EH (cell line): ENCODE measurements at regions not wholly inside any gene's neighbourhood (a gene's known extent, or its start where the extent isn't known, plus 50 kb on each side); places are given as distances from the start of the nearest gene placed in this dataset.

Experiments
- DNase-seq: peaks from one replicate; pipeline ENCODE4 v3.0.0-alpha.2; 2015; ENCODE audit warnings: low read depth

DNA sequence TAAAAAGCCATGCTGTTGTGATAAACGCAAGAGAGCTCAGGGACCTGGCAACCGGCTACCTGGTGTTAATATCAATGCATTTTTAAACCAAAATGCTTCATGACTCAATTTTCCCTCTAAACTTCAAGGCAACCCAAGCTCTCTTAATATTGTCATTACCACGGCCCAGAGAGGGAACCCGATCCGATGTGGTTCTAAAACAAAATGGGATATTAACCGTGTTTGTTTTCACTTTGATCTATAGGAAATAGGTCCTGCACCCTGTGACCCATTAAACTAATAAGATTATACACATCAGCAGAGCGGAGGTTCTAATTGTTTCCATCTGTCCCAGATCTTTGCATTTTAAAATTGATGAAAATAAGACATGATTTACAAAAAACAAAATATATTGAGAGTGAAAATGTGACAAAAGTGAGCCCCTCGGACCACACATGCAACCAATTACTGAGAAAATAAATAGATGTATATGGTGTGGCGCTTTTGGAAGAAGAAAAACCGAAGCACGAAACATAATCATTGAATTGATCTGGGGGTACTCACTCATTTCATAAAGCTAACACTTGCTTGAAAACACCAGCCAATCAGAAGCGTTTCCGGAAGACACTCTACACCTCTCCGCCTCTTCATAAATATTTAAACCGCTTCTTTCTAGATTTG lies 290.3 kb upstream of the NFE2L3 start:
- no peak for DNase-seq

DNA sequence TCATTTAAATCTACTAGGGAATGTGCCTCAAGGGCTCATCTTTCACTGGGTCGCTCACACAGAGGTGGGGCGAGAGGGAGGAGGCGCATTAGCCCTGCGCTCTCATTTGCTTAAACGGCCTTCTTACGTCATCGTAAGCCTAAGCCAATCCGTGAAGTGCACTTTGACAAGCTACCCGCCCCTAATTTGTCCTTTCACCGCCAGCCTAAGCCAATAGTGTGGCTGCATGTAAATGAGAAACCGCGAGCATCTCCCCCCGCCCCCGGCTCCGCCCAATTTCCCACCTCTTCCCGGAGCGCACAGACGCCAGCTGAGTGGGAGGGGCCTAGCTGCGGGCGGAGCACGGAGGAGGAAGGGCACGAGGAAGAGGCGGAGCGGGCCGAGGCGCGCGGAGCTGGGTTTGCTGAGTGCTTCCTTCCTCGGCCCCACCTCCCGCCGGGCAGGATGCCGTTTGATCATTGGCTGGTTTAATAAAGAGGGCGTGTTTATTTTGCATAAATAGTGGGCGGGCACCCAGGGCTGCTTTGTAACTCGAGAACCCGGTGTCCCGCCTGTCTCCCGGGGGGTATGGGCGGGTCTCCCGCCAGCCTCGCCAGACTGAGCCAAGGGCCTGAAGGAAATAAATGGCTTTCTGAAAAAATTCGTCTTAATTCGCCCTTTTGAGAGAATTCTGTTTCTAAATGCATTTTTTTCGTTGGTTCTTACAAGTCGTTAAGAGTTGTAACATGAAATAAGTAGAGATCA lies 289.6 kb upstream of the NFE2L3 start:
- DNase-seq, result peak; percentile 100

DNA sequence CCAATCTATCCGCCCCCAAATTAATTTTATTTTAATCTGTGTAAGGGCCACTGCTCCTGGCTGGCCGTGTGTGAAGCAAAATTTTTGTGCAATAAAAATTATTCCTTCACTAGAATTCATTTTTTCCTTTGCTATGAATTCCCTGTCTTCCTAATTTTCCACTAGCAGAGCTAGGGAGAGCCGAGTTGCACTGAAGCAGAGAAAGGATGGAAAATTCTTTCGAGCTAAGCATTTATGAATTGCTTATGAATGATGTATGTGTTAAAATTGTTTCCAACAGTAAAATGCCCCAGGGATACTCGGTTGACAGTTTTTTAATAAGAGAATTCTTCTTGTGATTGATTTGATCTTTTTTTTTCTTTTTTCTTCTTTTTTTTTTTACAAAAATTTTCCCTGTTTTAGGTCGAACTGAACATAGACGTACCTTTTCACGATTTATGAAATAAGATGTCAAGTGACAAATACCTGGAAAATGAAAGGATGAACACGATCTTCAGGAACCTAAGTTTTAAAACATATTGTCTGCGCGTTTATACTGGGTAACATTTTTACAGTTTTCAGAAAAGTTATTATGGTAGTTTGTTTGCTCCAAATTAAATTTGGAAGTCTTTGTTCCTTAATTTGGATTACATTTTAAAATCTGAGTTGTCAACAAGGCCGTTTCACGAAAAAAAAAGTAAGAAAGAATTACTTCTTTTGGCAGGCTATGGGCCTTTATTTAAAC lies 288.8 kb upstream of the NFE2L3 start:
- no peak for DNase-seq

DNA sequence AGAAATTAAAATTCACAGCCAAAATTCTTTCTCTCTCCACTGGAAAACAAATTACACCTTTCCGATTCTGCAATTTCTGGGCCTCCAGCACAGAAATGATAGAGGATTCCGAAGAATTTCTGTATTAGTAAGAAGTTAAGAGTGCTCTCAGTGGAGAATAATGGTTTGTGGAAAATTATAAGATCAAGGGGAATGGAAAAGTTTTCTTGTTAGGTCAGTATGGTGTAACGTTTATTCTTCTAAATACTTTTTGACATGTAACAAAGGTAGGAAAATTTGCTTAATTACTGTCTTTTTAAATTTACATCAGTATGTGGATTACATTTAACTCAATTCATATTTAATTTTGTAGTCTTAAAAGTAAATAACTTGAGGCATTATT lies 288.3 kb upstream of the NFE2L3 start:
- DNase-seq, result no peak

DNA sequence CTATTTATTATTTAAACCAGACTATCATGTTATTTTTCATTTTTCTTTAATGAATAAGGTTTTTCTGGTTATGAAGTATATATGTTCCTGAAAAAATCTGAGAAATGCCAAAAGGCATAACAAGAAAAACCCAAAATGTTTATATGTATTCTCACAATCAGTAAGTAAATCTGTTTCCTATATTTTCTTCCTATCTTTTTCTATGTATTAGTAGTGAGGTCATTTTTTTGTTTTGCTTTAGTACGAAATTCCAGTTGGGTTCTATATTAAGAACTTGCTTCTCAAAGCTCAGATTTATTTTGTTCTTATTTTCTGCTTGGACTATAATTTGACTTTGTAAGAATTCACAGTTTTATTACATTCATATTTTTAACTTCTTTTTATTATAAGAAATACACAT lies 287.5 kb upstream of the NFE2L3 start:
- no peak for DNase-seq

DNA sequence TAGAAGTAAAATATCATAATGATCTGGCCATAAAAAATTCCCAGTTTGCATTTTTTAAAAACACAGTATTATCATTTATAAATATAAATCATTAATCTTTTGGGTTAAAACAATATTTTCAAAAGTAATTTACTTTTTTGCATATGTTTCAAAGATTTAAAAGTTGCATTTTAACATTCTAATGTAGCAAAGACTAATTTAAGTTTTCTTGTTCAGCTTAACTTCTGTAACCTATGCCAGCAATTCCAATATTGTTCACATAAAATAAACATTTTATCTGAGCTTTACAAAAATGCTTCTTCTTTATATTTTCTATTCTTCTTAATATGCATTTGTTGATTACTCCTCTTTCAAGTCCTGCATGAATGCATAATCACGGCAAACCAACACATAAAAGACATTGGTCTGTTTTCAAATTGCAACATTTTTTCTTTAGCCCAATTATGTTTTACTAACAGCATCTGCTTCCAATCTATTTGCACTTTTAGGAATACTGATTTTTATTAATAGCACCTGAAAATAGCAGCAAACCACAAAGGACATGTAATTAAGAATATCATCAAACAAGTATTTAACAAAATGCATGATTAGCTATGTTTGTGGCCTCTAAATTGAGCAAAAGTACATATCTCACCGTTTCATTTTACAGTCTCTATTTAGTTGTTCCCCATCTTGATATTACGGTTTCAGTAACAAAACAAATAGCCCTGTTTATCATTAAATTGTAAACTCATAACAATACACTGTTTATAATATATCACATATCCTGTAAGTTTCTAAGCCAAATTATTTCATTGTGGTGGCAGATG lies 286.9 kb upstream of the NFE2L3 start:
- no peak for DNase-seq

DNA sequence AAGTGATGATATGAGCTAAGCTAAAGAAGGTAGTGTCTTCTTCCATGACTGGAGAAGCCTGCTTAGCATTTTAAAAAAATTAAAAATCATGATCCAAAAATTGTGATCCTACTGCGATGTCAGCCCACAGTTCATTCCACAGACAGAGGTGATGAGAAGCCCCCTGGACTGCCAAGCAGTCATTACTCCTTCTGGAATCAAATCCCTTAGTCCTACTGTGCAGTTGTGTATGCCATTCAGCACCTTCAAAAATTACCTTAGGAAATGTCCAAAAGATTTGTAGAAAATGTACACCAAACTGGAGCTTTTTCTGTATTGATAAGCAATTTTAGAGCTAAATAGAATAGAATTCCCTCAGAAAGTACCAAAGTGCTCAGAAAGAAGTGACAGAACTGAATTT lies 283.5 kb upstream of the NFE2L3 start:
- no peak for DNase-seq

DNA sequence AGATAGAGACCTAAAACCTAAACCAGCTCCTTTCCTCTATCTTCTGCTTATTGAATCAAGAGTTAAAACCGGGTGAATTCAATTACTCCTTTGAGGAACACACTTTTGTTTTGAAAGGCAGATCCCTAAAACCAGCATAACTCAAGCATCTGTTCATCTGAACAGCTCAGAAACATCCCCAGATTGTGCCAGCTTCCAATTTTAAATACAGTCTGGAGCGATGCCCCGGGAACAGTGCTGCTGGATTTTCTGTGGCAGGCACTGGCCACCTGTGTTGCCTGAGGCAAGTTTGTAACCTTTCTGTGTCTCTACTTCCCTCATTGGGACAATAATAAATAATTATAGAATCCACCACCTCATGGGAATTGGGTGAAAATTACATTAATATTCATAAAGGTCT lies 281.4 kb upstream of the NFE2L3 start:
- DNase-seq, result no peak

DNA sequence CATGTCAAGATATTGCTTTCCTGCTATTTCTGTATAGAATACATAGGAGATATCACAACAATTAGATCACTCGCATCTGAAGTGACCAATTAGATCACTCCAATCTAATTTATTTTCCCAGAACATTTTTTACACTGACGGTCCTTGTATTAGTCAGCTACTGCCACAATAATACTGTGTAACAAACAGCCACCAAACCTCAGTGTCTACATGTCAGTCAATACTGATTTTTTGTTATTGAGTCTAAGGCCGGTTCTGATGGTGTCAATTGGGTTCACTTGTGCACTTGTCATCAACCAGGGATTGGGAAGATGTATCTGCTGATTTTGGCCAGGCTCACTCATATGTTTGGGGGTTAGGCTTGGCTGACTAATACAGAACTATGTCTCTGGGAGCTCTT lies 275.9 kb upstream of the NFE2L3 start:
- DNase-seq, result no peak

DNA sequence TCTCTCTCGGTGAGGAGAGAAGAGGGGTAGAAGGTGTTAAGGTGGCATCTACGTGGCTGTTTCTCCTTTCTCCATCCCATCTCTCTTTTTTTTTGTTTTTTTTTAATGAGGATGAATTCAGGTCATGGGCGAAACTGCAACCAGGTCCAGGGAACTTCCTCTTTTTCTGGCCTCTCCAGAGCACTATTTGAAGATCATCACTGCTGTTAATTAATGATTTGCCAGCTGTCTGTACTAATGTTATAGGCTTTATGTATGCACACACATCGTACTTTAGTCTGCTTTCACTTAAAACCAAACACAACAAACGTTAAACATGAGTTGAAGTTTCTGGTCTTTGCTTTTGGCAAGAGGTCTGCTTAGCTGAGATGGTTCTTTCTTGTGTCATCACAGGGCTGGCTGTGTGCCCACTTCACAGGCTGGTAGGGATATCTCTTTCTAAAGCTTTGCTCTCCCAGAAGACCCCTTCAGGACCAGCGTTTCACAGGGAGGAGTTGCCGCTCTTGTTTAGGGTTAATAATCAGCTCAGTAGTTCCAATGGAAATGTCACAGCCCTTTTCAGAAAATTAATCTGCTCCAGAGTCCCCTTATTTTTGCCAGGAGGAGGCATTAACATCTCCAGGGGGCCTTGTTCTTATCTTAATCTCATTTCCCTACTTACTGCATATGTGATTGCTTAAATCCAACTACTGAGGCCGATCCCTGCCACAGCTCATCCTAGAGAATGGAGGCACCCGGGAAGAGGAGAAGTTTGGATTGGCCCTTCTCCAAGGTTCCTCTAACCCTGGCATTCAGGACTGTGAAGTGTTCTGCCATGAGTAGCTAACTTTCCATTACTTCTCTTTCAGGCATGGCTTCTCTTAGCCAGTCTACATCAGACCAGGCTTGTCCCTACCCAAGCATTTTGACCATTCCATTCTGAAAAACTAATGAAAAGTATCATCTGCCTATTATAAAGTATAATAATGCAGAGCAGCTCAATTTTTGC lies 273.9 kb upstream of the NFE2L3 start:
- peak; percentile 17 for DNase-seq

DNA sequence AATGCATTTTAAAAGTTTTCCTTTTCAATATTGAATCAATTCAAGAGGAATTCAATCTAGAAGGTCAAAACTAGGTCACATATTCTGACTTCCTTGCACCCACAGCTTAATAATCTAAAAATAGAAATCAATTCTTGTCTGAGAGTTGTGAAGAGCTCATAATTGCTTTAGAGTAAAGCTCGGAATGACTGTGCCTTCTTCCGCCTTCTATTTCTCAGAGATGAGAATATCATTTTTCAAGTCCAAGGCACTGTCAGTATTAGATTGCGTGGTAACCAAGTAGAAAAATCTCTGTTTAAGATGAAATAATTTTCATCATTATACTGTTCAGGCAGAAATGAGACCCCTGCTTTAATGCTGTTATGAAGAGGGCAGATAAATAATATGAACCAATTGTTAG lies 272.2 kb upstream of the NFE2L3 start:
- DNase-seq, result no peak

DNA sequence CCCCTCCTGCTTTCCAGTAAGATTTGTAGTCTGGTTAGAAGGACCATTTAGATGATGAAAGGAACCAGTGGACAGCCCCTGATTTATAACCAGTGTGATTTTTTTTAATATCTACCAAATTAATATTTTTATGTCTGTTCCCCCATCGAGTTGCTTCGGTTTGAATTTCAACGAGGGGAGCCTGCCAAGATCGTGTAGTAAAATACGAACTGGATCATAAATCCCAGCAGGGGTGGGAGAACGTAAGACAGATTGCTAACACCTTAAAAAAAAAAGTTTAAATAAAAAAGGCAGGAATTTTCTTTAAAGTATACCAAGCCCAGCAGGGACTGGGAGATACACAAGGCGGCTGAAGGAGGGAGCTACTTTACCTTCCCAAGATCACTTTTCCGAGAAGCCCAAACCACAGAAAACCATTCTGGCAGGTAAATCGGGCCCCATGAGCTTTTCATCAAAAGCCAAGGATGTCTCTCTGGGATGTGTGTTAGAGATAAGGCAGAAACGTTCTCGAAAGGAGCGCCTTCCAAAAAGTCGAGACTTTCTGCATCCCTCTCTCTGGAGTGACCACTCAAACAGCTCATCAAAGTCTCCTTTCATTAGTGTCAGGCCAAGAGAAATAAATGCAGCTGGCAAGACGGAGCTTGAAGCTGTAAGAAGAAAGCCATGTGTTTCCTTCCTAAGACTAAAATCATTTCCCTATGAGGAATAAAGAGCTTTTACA lies 270.5 kb upstream of the NFE2L3 start:
- DNase-seq, result no peak

DNA sequence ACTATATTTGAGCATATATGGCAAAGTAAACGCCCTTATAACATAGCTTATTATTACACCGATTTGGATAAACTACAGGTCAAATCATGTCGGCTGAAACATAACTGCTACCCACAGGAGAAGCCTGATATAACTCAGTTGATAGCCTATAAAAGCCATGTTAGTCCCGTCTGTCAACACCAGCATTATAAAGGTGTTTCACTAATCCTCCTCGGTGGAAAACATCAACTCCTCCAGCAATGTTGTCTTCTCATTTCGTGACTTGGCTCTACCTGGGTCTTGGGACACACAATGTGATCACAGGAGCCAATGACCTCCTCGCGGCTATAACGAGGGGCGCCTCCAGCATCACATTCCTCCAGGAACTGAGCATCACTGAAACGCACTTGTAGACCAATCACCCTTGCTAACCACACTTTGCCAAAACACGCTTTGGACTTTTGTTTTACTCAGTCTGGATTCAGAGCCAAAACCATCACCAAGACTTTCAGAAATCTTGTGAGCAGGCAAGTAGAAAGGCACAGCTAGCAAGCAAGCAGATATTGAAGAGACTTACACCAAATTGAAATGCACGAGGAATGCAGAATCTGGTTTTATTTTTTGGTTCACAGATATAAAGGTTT lies 269.7 kb upstream of the NFE2L3 start:
- DNase-seq, result no peak

DNA sequence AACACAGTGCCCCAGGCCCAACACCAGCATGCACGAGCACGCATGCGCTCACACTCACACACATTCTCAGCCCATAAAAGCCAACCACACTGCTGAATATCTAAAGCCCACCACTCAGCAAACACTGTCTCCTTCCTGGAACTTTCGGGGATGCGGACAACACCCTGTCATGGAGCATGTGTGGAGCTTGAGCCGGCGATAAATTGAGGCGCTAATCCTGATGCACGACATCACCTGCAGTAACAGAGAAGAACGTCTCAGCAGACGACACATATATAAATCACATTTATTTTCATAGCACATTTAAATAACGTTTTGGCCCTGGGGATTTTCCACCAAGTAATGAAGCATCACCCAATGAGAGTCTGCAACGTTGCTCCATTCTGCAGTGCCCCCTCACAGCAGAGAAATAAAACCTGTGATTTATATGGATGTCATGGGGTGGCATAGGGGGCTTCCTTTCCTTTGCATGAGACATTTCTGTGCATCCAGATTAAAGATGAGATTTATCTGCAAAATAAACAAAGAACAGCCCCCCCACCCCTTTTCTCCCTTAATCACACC lies 267.7 kb upstream of the NFE2L3 start:
- DNase-seq, result no peak

DNA sequence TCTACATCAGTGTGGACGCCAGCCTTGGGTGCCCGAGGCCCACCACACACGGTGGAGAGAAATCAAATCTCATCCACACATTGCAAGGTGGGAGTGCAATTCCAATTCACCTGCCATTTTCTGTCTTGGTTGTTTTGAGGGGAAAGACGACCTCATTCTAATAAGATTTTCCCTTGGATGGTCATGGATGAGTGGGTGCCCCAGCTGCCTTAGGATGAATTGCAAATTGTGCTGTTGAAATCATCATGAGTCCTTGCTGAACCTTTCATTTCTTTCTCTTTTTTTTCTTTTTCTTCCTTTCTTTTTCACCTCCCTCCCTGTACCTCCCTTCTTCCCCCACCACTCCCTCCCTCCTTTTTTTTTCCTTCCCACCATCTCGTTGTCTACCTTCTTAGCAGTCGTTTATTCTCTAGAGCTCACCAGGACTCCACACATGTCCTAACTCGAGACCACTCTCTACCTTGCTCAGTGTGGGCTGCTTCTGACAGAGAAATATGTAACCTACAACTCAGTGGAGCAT lies 266.9 kb upstream of the NFE2L3 start:
- no peak for DNase-seq

DNA sequence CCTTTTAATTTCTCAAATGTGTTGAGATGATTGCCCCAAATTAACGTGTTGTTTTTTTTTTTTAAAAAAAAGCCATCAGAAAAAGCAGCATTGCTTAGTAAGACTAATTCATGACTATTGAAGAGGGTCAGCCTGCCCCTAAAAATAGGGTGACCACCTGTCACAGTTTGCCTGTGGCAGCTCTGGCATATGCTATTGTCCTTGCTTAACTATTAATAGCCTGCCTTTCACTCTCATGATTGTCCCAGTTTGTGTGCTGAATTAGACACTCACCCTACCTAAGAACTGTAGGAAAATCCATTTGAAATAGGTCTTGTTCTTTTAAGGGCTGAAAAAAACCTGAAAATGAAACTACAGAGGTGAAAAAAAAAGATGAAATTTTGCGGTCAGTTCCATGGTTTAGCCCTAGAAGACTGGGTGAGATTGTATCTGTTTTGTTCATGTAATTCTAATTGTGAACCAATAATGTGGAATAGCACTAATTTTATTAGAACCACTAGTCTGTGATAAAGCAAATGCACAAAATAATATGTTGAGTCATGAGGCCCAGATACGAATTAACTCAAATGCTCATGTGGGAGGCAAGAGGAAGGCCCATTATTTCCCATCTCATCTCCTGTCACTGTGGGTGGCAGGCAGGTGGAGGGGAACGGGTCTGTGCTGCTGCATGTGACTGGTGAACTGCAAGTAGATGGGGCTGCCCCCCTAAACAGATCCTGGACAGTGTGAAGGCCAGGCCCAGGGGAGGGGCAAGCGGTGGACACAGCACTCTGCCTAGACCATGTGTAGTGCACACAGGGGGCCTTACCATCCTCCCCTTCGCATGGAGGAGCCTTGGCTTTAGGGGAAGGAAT lies 265.4 kb upstream of the NFE2L3 start:
- no peak for DNase-seq

DNA sequence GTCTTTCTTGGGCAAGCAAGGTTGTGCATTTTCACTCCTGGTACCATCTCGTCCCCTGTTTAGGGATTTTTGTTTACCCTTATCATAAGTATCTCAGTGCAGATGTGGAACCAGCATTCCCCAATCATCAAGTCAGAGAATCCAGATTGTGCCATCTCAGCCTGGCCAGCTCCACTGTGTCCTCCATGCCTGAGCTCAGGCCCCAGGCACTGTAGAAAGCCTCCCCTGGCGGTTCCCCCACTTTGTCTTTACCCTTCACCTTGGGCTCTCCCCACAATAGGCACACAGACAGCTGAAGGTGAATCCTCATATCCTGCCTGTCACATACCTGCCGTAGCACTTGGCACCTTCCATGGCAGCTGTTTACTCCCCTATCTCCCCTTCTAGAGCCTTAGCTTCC lies 264.7 kb upstream of the NFE2L3 start:
- DNase-seq, result no peak

DNA sequence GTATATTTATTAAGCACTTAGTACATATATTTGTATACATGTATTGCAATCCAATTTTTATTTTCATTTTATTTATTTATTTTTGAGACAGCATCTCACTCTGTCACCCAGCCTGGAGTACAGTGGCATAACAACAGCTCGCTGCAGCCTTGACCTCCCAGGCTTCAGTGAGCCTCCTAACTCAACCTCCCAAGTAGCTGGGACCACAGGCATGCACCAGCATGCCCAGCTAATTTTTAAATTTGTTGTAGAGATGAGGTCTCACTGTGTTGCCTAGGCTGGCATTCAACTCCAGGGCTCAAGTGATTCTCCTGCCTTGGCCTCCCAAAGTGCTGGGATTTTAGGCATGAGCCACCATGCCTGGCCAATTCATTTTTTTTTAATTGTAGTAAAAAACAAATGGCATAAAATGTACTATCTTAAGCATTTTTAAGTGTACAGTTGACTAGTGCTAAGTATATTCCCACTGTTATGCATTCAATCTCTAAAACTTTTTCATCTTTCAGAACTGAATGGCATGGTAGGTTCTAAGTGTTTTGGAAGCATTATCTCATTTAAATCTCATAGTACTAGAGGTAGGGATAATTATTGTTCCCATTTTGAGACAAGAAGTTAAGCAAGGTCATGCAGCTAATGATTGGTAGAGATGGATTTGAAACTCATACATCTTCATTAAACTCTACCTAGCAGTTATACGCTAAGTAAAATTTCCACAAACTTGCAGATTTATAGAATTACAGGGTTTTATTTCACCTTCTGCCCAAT lies 264.0 kb upstream of the NFE2L3 start:
- DNase-seq, result no peak
